Muscle of arm (tissue), 1 donor: ENCODE measurements at regions not wholly inside any gene's neighbourhood (a gene's known extent, or its start where the extent isn't known, plus 50 kb on each side); places are given as distances from the start of the nearest gene placed in this dataset.

Source experiments
- DNase-seq: peaks from one replicate; pipeline ENCODE4 v3.0.0-alpha.2; 2013

- DNase-seq = no peak
These were observed 58.5 kb upstream of the RAB27B start for GRCh38 chr18:54769526-54770464.

DNA sequence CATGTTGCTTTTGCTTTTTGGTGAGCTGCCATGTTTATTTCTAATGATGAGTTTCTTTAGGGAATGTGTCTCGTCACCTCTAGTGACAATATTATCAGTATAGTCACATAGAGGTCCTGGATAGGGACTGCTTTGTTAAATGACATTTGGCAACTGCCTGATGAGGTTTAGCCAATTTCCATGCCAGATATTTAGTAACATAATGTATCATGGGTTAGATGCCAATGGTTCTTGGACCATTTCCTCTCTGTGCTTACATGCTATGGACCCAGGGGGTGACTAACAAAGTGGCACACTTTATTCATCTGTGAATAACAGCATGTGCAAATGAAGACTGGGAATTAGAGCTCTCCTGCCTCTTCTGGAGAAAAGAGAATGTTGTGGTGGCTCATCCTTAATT is 56.2 kb upstream of the RAB27B start:
- peak; percentile 14 for DNase-seq

GRCh38 chr18:54774423-54774822 is 53.9 kb upstream of the RAB27B start:
- DNase-seq = no peak

DNA sequence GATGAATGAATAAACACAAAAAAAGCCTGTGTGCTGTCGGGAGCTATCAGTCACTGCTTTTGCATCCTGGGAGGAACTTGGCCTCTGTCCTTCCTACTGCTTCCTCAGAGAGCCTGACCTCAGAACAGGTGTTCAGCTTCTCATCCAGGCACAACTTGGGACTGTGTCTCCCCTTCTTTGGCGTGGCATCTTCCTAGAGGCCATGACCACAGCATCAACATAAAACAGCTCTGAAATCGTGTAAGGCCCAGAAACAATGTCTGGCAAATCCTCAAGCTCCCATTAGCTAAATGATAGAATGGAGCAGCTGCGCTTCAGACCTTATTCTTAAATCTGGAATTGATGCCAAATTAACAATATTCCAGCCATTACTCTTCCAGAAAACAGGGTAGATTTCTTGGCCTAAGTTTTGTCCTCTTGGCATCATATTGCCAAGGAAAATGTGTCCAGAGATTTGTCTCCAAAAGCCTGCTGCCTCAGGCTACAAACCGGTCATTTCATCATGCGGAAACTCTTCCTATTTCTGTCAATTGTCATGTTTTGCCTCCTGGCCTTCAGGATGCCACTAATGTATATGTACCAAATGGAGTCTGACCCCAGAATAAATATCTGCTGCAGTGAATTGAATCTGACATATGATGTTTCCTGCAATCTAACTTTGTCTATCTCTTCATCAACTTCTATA is 53.2 kb upstream of the RAB27B start:
- DNase-seq = peak; percentile 42

DNA sequence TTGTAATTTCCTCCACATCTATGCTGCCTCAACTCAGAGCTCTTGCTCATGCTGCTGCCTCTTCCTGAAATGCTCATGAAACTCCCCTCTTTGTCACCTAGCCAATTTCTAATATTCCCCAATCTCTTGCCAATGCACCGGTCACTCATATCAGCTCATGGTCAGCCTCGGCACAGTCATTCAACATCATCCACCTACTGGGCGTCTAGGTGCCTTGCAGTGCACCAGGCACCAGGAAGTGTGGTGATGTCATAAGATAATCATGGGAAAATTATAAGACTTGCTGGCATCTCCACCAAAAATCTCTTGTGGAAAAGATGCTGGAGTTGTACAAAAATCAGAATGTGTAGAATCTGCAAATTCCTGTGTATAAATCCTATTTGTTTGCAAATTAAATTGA is 52.6 kb upstream of the RAB27B start:
- DNase-seq = no peak

DNA sequence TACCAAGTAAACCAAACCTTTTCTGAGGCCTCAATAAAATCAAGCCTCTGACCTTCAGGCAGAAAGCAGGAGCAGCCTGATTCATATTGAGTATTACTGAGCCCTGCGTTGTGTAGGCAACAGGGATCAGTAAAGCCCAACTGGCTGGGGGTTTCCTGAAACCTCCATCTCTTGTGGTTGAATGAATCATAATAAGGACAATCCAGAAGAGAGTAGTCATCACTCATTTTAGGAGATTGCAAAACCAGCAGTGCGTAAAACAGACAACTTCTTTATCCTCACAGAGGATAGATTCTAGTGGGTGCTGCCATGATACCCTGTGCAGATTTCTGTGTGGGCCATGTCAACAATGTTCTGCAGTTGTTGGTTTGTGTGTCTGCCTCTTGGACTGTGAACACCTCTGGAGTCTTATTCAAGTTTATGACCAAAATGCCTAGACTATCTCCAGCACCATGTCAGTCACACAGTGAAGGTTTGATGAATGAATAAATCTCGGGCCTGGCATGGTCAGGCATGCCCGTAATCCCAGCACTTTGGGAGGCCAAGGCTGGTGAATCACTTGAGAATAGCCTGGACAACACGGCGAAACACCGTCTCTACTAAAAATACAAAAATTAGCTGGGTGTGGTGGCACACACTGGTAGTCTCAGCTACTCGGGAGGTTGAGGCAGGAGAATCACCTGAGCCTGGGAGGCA is 51.8 kb upstream of the RAB27B start:
- DNase-seq = no peak

GRCh38 chr18:54777118-54777791 is 51.0 kb upstream of the RAB27B start:
- DNase-seq = no peak

- no peak for DNase-seq
These were observed 50.3 kb upstream of the RAB27B start for GRCh38 chr18:54777989-54778388.
